ENCODE measurements at regions not wholly inside any gene's neighbourhood (a gene's known extent, or its start where the extent isn't known, plus 50 kb on each side); places are given as distances from the start of the nearest gene placed in this dataset.

GRCh38 chr11:80632156-80632555 is 1191.3 kb upstream of the TENM4 start:
- DNase-seq, result no peak

GRCh38 chr11:80629466-80629865 is 1188.6 kb upstream of the TENM4 start:
- no peak for DNase-seq

- DNase-seq, result no peak
Measured at GRCh38 chr11:80627364-80627763, 1186.5 kb upstream of the TENM4 start.

GRCh38 chr11:80626721-80627120 is 1185.9 kb upstream of the TENM4 start:
- DNase-seq, result no peak

GRCh38 chr11:80625563-80625962 is 1184.7 kb upstream of the TENM4 start:
- no peak for DNase-seq

- DNase-seq, result no peak
Measured at GRCh38 chr11:80621871-80622270, 1181.0 kb upstream of the TENM4 start.

GRCh38 chr11:80620867-80621266 is 1180.0 kb upstream of the TENM4 start:
- DNase-seq, result no peak

- no peak for DNase-seq
Measured at GRCh38 chr11:80617156-80617555, 1176.3 kb upstream of the TENM4 start.

GRCh38 chr11:80616070-80616800 is 1175.4 kb upstream of the TENM4 start:
- DNase-seq, result no peak

- no peak for DNase-seq
Measured at GRCh38 chr11:80613655-80614054, 1172.8 kb upstream of the TENM4 start.

GRCh38 chr11:80610516-80610915 is 1169.7 kb upstream of the TENM4 start:
- no peak for DNase-seq

GRCh38 chr11:80603472-80603871 is 1162.6 kb upstream of the TENM4 start:
- DNase-seq, result no peak

GRCh38 chr11:80598905-80599304 is 1158.1 kb upstream of the TENM4 start:
- no peak for DNase-seq

- DNase-seq, result no peak
Measured at GRCh38 chr11:80596291-80596810, 1155.5 kb upstream of the TENM4 start.

GRCh38 chr11:80595011-80595410 is 1154.2 kb upstream of the TENM4 start:
- DNase-seq, result no peak

- DNase-seq, result peak in 25 of 56 donors; percentile 0 to 65 (median 22)
Measured at GRCh38 chr11:80593648-80594374, 1153.0 kb upstream of the TENM4 start.

GRCh38 chr11:80592546-80592945 is 1151.7 kb upstream of the TENM4 start:
- DNase-seq, result no peak

GRCh38 chr11:80587906-80588305 is 1147.1 kb upstream of the TENM4 start:
- no peak for DNase-seq

- no peak for DNase-seq
Measured at GRCh38 chr11:80586464-80586863, 1145.6 kb upstream of the TENM4 start.

GRCh38 chr11:80584661-80585060 is 1143.8 kb upstream of the TENM4 start:
- DNase-seq, result no peak

- DNase-seq, result no peak
Measured at GRCh38 chr11:80569832-80570231, 1129.0 kb upstream of the TENM4 start.

GRCh38 chr11:80565231-80565630 is 1124.4 kb upstream of the TENM4 start:
- DNase-seq, result no peak
